HG03469 (cell line): ENCODE measurements at regions not wholly inside any gene's neighbourhood (a gene's known extent, or its start where the extent isn't known, plus 50 kb on each side); places are given as distances from the start of the nearest gene placed in this dataset.

Experiments
- ATAC-seq: cut with Tn5 transposase; IDR thresholded peaks from one replicate; pipeline ENCODE4 v1.9.1; 2021; ENCODE audit warnings: mild to moderate bottlenecking, moderate library complexity, moderate number of reproducible peaks; ENCODE audit not compliant: unreplicated experiment

DNA sequence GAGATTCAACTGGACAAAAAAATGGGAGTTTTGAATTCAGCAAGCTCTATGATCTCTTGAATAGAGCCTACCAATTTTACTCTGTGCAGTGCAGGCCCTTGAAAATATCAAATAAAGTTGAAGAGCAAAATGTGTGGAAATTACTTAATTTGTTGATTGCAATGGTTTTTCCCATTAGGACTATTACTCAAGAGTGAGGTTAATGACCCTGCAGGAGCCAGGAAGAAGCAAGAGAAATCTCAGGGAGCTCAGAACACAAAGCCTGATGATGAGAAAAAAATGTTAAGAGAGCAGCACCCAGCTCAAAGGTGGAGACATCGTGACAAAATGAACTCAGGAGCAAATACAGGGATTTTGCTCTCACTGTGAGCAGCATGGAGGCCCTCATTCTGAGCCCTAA, 337.6 kb upstream of the TRIB2 start:
- no peak for ATAC-seq

DNA sequence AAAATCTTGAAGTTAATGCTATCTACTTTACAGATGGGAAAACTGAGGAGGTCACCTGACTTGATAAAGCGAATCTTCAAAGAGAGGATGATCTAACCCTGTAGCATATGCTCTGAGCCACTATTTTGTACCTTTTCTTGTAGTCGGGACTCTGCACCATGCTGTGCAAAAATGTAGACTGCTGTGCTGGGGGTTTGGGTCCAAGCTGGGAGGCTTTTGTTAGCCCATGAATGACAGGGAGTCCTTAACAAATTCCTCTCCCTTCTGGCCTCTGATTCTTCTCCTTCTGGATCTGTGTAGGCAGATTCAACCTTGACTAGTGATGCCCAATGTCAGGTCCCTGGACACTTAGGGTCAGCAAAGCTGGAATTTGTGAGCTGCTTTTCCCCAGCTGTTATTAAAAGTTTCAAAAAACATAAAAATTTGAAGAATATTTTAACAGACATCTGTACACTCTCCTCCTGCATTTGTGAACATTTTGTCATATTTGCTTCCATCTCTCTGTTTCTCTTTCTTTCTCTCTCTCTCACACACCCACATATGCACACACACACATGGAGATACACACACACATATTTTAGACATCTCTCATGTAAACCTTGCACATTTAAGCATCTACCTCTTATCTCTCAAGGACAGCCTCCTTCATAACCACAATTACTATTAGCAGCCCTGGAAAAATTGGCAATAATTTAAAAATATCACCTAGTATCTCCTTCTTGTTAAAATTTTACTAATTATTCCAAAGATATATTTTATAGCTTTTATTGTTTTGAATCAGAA, 335.0 kb upstream of the TRIB2 start:
- ATAC-seq, result no peak

DNA sequence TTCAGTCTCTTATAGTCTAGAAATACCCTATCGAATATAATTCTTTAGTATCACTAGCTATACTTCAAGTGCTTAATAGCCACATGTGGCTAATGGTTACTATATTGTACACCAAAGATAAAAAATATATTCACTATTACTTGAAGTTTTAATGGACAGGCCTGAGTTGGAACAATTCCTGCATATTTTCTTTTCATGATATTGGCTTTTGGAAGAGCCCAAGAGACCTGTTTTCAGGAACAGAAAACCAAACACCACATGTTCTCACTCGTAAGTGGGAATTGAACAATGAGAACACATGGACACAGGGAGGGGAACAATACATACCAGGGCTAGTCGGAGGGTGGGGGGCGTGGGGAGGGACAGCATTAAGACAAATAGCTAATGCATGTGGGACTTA, 334.4 kb upstream of the TRIB2 start:
- ATAC-seq, result no peak

DNA sequence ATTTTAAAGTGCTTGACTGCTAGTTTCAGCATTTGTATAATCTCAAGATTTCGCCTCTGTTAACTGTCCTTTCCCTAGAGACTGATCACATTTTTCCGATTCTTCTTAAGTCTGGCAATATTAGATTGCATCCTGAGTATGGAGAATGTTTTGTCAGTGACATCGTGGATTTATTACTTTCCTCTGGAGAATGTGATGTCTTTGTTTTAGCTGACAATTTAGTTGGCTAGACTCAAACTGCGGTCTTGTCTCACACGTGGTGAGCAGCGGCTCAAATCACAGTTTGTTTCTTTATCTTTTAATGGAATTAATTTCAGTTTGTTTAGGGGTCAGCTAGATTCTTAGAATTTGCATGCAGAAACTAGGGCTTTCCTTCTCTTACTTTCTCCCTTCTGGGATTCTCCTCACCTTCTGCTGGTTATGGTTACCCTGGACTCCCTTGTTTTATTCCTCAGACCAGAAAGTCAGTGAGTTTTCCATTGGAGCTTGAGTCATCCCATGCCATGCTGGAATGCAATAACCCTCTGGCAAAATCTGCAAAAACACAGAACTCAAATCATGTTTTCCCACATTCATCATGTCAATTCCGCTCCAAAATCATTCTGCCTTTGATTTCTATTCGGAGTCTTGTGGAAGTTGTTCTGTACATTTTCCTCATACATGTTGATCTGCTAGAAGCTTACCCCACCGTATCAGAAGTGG, 327.2 kb upstream of the TRIB2 start:
- ATAC-seq, result no peak

DNA sequence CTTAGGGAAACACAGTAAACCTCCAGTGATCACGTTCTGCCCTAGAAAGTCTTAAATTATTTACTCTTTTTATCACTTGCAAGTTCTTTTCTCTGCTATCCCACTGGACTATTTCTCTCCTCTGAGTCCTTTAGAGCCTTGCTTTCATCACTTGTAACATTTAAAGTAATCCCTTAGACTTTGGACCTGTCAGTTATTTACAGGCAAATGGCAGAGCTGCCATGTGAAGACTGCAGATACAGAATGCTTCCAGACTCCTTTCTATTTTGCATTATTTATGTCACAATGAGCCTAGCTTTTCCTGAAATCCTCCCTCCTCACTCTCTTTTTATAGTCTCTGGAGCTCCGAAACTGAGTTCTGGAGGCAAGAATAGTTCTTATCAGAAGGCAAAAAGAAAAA, 325.6 kb upstream of the TRIB2 start:
- ATAC-seq, result no peak

DNA sequence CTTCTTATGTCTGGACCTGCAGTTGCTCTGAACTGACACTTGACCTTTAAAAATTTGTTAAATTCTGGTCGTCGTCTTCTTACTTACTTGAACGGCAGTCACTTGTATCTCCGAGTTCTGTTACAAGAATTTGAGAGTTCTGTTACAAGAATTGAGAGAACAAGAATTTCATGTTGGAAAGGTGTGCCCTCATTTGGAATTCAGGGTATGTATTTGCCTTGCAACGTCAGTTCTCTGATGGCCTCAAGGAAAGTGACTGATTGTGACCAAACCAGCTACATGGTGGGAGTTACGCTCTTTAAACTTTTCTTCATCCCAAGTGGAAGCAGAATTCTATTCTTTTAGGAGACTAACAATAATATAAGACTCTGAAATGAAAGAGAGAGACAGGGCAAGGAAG, 320.0 kb upstream of the TRIB2 start:
- ATAC-seq, result no peak

DNA sequence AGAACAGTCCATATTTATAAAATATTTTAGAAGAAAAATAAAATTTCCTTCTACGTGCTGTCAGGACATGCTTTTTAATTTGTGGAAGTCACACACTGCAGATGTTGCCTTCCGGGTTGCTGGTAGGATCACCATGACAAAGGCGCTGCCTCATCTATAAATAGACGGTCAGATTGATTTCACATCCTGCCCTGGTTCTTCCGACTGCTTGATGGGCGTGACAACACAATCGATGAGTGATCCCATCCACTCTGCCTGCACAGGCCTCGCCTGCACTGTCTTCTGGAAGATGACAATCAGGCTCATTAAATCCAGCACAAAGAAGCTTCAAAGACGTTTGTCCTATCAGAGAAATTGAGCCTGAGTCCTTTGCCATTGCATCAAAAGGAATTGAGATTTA, 318.9 kb upstream of the TRIB2 start:
- ATAC-seq, result no peak

DNA sequence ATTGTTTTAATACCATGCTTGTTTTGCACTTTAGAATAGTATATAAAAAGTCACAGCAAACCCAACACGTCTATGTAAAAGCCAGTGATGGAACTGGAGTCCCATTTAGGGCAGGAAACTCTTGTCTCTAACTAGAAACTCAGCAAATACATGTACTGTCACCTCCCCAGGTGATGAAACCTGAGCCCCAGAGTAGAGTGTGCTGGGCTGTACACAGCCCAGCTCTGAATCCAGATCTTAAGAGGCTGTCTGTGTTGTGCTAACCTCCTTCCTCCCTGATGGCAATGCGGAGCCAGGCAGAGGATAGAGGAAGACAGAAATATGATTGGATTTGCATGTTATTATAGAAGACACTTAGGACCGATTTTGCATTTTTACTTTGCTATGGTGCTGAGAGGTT, 317.5 kb upstream of the TRIB2 start:
- no peak for ATAC-seq

DNA sequence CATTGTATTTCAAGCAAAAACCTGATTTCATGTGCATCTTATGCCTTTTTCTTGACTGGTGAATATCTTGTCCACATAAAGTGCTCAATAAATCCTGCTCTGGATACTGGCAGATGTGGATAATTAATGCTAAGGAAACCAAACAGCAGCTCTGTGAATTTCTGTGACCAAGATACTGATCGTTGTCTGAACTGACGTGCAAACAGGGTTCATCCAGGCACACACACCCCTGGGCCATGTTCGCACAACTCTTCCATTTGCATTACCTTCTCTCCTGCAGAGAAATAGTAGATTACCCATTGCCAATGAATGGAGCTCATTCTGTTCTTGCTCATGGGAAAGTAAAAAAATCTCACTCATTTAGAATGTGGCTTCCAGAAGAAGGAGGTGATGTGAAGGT, 316.2 kb upstream of the TRIB2 start:
- ATAC-seq, result no peak

DNA sequence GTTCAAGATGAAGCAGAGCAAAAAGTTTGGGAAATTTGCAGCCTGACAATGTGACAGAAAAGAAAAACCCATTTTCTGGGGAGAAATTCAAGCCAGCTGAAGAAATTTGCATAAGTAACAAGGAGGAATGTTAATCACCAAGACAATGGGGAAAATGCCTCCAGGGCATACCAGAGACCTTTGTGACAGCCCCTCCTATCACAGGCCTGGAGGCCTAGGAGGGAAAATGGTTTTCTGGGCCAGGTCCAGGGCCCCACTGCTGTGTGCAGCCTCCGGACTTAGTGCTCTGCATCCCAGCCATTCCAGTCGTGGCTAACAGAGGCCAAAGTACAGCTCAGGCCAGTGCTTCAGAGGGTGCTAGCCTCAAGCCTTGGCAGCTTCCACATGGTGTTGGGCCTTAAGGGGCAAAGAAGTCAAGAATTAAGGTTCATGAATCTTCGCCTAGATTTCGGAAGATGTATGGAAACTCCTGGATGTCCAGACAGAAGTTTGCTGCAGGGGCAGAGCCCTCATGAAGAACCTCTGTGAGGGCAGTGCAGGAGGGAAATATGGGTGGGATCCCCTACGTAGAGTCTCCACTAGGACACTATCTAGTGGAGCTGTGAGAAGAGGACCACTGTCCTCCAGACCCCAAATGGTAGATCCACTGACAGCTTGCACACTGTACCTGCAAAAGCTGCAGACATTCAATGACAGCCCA, 314.1 kb upstream of the TRIB2 start:
- ATAC-seq, result no peak

DNA sequence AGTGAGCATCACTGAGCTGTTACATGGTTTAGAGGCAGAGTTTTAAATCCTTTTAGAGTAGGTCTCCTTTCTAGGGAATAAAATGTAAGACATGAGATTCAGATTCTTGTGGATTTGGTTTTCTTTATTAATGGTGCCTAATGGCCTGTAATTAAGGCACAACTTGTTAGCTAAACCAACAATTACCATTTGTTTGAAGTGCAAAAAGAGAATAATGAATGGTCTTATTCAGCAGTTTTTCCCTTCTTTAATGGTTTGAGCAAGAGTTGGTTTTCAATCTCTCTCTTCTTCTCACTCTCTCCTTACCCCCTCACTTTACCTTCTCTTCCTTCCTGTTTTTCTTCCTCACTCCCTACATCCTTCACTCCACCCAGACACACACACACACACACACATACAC, 312.2 kb upstream of the TRIB2 start:
- ATAC-seq, result no peak

DNA sequence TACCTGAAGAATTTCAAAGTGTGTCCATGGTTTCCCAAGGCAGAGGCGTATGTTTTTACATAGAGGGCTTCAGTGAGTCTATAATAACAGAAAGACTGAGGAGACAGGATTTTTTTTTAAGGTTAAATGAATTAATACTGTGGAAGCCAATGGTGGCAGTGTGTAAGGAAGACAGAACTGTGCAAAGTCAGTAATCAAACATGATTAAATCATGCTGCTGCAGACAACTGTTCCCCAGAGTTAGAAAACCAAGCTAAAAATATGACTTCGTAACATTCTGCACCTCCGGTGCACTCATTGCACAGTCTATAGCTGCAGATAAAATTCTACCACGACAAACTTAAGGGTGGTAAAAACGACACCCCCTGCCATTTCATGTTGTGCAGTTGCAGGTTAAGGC, 309.6 kb upstream of the TRIB2 start:
- ATAC-seq, result no peak

DNA sequence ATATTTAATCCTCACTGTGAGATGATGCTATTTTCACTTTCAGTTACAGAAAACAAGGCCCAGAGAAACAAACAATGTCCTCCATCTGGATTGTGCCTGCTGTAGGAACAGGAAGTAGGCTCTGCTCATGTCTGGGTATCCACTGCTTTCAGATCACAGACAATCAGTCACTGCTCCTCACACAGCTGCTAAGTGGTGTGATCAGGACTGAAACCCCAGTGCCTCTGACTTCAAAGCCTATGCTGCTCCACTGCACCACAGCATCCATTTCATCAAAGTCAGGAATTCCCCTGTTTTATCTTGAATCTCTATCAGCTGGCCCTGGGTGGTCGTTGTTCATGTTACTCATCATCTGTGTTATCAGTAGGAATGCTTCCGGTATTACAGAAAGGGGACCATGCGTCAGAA, 303.8 kb upstream of the TRIB2 start:
- peak; percentile 94 for ATAC-seq

DNA sequence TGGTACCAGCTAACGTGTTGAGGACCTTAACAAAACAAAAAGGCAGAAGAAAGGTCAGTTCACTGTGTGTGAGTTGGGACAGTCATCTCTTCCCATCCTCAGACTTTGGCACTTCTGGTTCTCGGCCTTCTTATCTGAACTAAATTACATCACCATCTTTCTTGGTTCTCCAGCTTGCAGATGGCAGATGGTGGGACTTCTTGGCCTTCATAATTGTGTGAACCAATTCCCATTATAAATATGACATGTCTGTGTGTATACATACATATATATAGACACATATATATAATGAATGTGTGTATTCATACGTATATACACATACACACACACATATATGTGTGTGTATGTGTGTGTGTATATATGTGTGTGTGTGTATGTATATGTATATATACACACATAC, 301.2 kb upstream of the TRIB2 start:
- no peak for ATAC-seq

DNA sequence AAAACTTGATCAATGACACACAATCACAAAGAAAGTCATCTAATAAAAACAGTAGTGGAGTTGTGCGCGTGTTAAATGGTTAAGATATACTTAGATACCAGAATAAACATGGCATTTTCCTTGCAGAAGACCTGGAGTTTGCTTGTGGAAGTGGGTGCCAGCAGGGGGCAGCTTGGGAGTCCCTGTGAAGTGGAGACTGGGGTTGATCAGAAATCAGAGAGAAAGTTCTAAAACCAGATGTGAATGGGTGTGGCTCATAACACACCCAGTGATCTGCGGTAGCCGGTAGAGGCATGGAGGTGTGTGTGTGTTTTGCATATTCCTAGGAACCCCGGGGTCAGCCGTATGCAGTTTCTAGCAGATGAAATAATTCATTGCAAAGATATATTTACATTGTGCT, 300.1 kb upstream of the TRIB2 start:
- ATAC-seq, result no peak

DNA sequence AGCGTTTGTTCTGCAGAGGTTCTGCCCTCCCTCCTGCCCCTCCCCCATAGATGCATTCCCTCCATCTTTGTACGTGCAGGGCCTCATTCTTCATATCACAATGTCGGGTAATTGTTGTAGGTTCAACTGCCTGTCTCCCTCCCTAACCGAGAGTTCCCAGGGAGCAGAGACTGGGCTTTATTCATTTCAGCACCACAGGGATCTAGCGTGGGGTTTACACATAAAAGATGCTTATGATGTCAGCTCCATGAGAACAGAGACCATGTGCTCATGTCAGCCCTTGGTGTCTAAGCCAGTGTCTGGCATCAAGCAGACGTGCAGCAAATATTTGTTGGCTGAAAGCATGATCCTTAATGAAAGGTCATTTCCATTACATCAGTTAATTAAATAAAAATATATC, 298.9 kb upstream of the TRIB2 start:
- no peak for ATAC-seq

DNA sequence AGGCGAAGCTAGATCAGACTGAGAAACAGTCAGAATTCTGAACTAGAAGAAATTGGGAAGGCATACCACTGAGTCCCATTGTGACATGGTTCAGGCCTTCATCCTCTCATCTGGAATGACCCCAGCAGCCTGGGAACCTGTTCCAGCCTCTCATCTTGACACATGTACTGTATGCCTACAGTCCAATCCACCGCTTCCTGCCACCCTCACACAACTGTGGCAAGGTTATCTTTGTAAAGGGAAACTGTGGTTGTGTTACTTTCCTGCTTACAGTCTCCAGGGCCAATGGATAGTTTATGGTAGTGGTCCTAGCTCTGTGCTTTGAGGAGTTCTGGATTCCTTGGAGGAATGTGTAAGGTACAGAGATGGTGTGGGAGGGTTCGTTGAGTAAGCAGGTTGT, 296.9 kb upstream of the TRIB2 start:
- ATAC-seq, result no peak

DNA sequence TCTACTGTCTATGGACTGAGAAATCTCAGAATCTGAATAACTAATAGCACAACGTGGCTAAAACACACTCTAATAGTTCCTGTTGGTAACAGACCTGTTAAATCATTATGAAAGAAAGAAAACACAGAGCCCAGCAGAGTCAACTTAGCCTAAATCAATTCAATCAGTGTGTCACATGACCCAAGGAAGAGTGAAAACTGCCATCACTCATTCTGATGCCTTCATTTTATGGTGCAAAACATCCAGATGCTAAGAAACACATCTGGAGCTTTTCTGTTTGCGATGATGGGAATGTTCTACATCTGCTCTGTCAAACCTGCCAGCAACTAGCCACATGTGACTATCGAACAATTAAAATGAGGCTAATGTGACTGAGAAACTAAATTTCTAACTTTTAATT, 295.7 kb upstream of the TRIB2 start:
- ATAC-seq, result no peak

DNA sequence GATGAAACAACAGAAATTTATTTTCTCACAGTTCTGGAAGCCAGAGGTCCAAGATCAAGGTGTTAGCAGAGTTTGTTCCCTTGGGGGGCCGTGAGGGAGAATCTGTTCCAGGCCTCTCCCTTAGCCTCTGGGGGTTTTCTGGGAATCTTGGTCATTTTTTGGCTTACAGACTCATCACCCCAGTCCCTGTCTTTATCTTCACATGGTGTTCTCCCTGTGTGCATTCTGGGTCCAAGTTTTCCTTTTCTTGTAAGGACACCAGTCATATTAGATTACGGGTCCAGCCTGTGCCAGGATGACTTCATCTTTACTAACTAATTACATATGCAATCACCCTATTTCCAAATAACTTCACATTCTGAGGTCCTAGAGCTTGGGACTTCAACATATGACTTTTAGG, 292.5 kb upstream of the TRIB2 start:
- no peak for ATAC-seq

DNA sequence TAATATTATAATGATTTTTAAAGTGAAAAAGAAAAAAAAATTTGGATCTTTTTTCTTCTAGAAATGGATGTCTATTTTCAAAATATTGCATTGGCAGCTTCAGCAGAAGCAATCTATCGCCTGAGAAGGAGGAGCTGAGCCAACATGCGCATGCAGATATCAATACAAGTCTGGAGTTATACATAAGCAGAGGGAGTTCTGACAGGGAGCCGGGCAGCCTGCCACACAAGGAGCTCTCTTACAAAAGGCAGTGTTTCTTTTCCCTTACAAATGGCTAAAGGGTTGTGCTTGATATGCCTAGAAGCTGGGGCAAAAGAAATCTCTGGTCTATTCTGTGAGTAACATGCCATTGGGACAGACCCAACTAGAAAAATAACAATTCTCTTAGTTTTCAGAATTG, 291.9 kb upstream of the TRIB2 start:
- no peak for ATAC-seq

DNA sequence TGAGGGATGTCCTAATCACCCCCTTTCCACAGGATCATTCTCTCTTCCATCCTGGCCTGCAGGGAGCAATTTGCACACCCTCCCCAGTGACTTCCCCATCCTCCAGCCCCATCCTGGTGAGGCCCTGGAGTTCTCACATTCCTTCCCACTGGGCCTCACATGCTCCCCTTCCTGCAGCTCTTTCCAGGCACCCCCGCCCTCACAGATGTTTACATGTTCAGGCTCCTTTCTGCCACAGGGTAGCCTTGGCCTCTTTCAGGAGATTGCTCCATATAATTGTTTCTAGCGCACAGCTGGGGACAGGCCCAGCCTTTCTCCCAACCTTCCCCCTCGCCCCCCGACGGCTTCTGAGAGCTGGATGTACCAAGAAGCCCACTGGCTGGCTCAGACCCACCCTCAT, 288.4 kb upstream of the TRIB2 start:
- ATAC-seq, result no peak

DNA sequence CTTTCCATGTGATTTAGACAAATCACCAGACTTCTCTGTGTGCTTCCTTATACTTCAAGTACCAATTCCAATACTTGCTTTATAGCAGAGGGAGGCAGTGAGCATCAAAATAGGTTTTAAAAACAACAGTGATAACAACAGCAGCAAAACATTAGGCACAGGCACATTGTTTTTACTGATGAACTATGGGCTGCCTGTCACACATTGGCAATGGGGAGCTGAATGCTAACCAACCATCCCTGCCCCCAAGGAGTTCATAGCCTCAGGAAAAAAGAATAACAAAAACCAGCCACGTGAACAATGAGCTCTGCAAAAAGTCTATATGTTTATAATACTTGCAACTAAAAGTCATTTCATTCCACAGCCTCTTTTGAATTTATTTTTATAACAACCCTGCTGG, 287.9 kb upstream of the TRIB2 start:
- no peak for ATAC-seq
